ENCODE measurements at regions not wholly inside any gene's neighbourhood (a gene's known extent, or its start where the extent isn't known, plus 50 kb on each side); places are given as distances from the start of the nearest gene placed in this dataset.

DNA sequence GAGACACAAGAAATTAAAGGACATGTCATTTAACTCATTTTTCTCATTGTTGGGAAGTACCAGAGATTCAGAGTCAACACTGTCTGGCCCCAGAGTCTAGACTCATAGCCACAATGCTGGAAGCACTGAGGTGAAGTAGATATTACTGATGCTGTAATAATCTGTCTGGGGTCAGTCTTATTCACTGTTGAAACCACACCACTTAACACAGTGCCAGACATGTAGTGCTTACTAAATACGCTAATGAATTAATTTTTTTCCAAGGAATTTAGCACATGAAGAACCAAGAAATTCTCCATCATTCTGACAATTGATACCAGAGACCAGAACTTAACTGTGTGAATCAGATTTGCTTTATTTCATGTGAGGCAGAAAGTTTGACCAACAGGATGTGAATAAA, 150.8 kb upstream of the STAC start:
- H3K27me3 ChIP-seq = no peaks in the 10 kb centered on the region
- H3K9me3 ChIP-seq = no peaks in the 10 kb centered on the region
- no peaks in the 10 kb centered on the region for H3K36me3 ChIP-seq
- intact Hi-C loops (cut with DNase I) = no loop called here
- TF ChIP-seq POLR2AphosphoS5 (IDR thresholded peaks at IDR 0.05) (no peak), POLR2A (IDR thresholded peaks at IDR 0.05; ENCODE audit: low read depth) (no peak), EP300 (IDR thresholded peaks at IDR 0.05) (no peak)
- TF ChIP-seq, protein P1, sequence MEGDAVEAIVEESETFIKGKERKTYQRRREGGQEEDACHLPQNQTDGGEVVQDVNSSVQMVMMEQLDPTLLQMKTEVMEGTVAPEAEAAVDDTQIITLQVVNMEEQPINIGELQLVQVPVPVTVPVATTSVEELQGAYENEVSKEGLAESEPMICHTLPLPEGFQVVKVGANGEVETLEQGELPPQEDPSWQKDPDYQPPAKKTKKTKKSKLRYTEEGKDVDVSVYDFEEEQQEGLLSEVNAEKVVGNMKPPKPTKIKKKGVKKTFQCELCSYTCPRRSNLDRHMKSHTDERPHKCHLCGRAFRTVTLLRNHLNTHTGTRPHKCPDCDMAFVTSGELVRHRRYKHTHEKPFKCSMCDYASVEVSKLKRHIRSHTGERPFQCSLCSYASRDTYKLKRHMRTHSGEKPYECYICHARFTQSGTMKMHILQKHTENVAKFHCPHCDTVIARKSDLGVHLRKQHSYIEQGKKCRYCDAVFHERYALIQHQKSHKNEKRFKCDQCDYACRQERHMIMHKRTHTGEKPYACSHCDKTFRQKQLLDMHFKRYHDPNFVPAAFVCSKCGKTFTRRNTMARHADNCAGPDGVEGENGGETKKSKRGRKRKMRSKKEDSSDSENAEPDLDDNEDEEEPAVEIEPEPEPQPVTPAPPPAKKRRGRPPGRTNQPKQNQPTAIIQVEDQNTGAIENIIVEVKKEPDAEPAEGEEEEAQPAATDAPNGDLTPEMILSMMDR (IDR thresholded peaks at IDR 0.05) = no peak
- H3K4me1 ChIP-seq = no peaks in the 10 kb centered on the region
- WGBS = 84% methylated on average over 1 of the region's 1 CpG
- no peak overlapping the region for H3K4me3 ChIP-seq
- H3K27ac ChIP-seq (replicated peaks in 1 of 4) = no peak overlapping the region
- no peak for DNase-seq (ENCODE audit: extremely low spot score)

GRCh38 chr3:36232797-36233489, 147.4 kb upstream of the STAC start:
- Histone ChIP-seq H3K4me3 (no peak overlapping the region), H3K36me3 (no peaks in the 10 kb centered on the region), H3K9me3 (peaks cover 0 to 8% (median 2%) of the 10 kb centered on the region in 4 donors), H3K27me3 (no peaks in the 10 kb centered on the region), H3K27ac (replicated peaks in 1 of 4) (no peak overlapping the region), H3K4me1 (no peaks in the 10 kb centered on the region)
- TF ChIP-seq POLR2A (IDR thresholded peaks at IDR 0.05; ENCODE audit: low read depth) = no peak
- no peak for TF ChIP-seq POLR2AphosphoS5 (IDR thresholded peaks at IDR 0.05)
- TF ChIP-seq, protein P1 (IDR thresholded peaks at IDR 0.05) = no peak
- TF ChIP-seq EP300 (IDR thresholded peaks at IDR 0.05) = no peak
- intact Hi-C loops (cut with DNase I) = no loop called here
- DNase-seq (ENCODE audit: extremely low spot score) = no peak

GRCh38 chr3:36244728-36245127, 135.6 kb upstream of the STAC start:
- no peaks in the 10 kb centered on the region for H3K27me3 ChIP-seq
- H3K4me3 ChIP-seq = no peak overlapping the region
- TF ChIP-seq POLR2AphosphoS5 (IDR thresholded peaks at IDR 0.05) = no peak
- TF ChIP-seq, protein P1 (IDR thresholded peaks at IDR 0.05) = no peak
- TF ChIP-seq POLR2A (IDR thresholded peaks at IDR 0.05; ENCODE audit: low read depth) = no peak
- no peak for TF ChIP-seq EP300 (IDR thresholded peaks at IDR 0.05)
- no peaks in the 10 kb centered on the region for H3K4me1 ChIP-seq
- 84% methylated on average over 1 of the region's 1 CpG for WGBS
- H3K9me3 ChIP-seq = no peaks in the 10 kb centered on the region
- H3K27ac ChIP-seq (replicated peaks in 1 of 4) = no peak overlapping the region
- intact Hi-C loops (cut with DNase I) = no loop called here
- no peaks in the 10 kb centered on the region for H3K36me3 ChIP-seq
- DNase-seq (ENCODE audit: extremely low spot score) = no peak

DNA sequence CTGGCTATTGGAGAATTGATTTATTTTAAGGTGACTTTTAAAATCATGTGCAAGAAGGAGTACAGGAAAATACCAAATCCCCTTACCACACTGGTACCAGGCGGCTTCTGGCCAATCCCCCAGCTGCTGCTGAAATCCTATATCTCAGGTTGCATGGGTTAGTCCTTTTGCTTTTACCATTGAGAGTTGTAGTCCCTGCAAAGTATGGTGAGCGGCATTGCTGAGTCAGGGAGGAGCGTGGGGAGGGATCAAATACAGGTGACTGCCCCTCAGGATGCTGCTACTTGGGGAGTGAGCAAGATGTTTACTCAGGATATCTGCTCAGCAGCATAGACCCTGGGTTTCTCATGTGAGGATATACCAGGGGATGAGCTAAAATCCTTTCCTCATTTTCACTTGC, 131.9 kb upstream of the STAC start:
- intact Hi-C loops (cut with DNase I) = no loop called here
- H3K36me3 ChIP-seq = no peaks in the 10 kb centered on the region
- H3K4me1 ChIP-seq = no peaks in the 10 kb centered on the region
- H3K4me3 ChIP-seq = no peak overlapping the region
- DNase-seq (ENCODE audit: extremely low spot score) = no peak
- no peak overlapping the region for H3K27ac ChIP-seq (replicated peaks in 1 of 4)
- no peak for TF ChIP-seq POLR2A (IDR thresholded peaks at IDR 0.05; ENCODE audit: low read depth)
- H3K27me3 ChIP-seq = no peaks in the 10 kb centered on the region
- WGBS = 78% methylated on average over 3 of the region's 3 CpGs
- peaks cover 0 to 14% (median 11%) of the 10 kb centered on the region in 4 donors for H3K9me3 ChIP-seq

DNA sequence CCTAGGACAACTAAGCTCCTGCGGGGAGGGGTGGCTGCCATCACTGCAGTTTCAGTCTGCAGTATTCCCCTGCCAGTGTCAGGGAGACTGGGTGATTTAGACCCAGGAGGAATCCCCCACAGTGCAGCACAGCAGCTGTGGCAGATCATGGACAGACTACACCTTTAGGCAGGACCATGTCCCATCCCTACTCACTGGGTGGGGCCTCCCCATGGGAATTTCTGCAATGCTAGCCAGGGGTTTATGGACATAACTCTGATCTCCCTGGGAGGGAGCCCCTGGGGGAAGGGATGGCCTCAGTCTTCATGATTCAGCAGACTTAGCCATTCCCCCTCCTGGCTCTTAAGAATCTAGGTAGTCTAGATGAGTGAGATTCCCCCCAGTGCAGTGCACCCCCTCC, 130.1 kb upstream of the STAC start:
- H3K27ac ChIP-seq (replicated peaks in 1 of 4) = no peak overlapping the region

More for the DNA sequence above, 130.1 kb upstream of the STAC start:
- Histone ChIP-seq H3K4me1 (no peaks in the 10 kb centered on the region), H3K9me3 (peaks cover 0 to 14% (median 11%) of the 10 kb centered on the region in 4 donors), H3K4me3 (no peak overlapping the region), H3K36me3 (no peaks in the 10 kb centered on the region), H3K27me3 (no peaks in the 10 kb centered on the region)
- no CpG with 5 or more reads among the region's 1 CpG for WGBS
- TF ChIP-seq POLR2AphosphoS5 (IDR thresholded peaks at IDR 0.05) (no peak), EP300 (IDR thresholded peaks at IDR 0.05) (no peak), POLR2A (IDR thresholded peaks at IDR 0.05; ENCODE audit: low read depth) (no peak)
- TF ChIP-seq, protein P1 (IDR thresholded peaks at IDR 0.05) = no peak
- DNase-seq (ENCODE audit: extremely low spot score) = no peak
- intact Hi-C loops (cut with DNase I) = no loop called here

Measured in esophagus muscularis mucosa (tissue), 4 donors.